HCT116 (cell line): ENCODE measurements at regions not wholly inside any gene's neighbourhood (a gene's known extent, or its start where the extent isn't known, plus 50 kb on each side); places are given as distances from the start of the nearest gene placed in this dataset.

Experiments used
- ATAC-seq: fragments of 200-7000 bp; cut with Tn5 transposase; 2 replicates; pipeline ENCODE4 v1.9.1; 2020; ENCODE audit warnings: mild to moderate bottlenecking, moderate library complexity
- BruUV-seq: library from RNA; stranded (reverse); fragments of 400-500 nt; replicated peaks from 2 replicates; lab custom pipeline; 2021; lab: Mats Ljungman, UMichigan
- CTCF ChIA-PET: fragments of 300-600 bp; sonication (Branson Sonifier 250); formaldehyde crosslinking; loops from one replicate; lab custom pipeline; 2021; ENCODE audit warnings: antibody characterized with exemption; lab: Charles Lee
- POLR2A ChIA-PET: fragments of 300-600, 350-600 bp; sonication (Branson Sonifier 250); formaldehyde crosslinking; loops from one replicate; lab custom pipeline; 2021; ENCODE audit warnings: antibody characterized with exemption; lab: Charles Lee
- RAD21 ChIA-PET, 2 experiments: fragments of 300-600 bp; sonication (Branson Sonifier 250); formaldehyde crosslinking; loops; one replicate each; lab custom pipeline; 2023; ENCODE audit warnings: low total read pairs in 2 of 2; ENCODE audit not compliant: uncharacterized antibody in 2 of 2, unreplicated experiment in 2 of 2, low non-redundant PET in 1 of 2; lab: Charles Lee
- DNase-seq: peaks from one replicate; pipeline ENCODE4 v3.0.0-alpha.2; 2010; ENCODE audit warnings: low read depth, low spot score
- H2AFZ ChIP-seq: fragments of 200-600 bp; shearing (Covaris generic), sonication (generic); 2 replicates; pipeline ENCODE4 v1.6.1; 2017; ENCODE audit warnings: low read depth, mixed run types, mixed read lengths, antibody characterized with exemption, low read length; ENCODE audit not compliant: poor library complexity, severe bottlenecking
- H3K27ac ChIP-seq: 2 replicates; pipeline ENCODE4 v1.5.1; 2012; ENCODE audit warnings: low read depth, low read length
- H3K27me3 ChIP-seq: fragments of 200-600 bp; sonication (generic); 2 replicates; pipeline ENCODE4 v1.6.1; 2016; ENCODE audit warnings: mixed run types, low read length, mixed read lengths; ENCODE audit not compliant: insufficient read depth
- H3K36me3 ChIP-seq, 2 experiments: fragments of 200-500 bp in 1 of 2; fragments of 200-600 bp in 1 of 2; sonication (Bioruptor generic) in 1 of 2; sonication (generic) in 1 of 2; 2 replicates each; pipeline versions ENCODE4 v1.5.1 to v1.6.1; 2014 to 2016; ENCODE audit warnings: low read length in 2 of 2, inconsistent platforms in 1 of 2, mixed read lengths in 1 of 2, mixed run types in 1 of 2; ENCODE audit not compliant: insufficient read depth in 2 of 2, control insufficient read depth in 1 of 2
- H3K4me1 ChIP-seq, 2 experiments: fragments of 200-600 bp in 1 of 2; sonication (generic) in 1 of 2; 2 replicates each; pipeline versions ENCODE4 v1.5.1 to v1.6.1; 2012 to 2017; ENCODE audit warnings: low read length in 2 of 2, inconsistent platforms in 1 of 2, mild to moderate bottlenecking in 1 of 2, mixed read lengths in 1 of 2, mixed run types in 1 of 2, moderate library complexity in 1 of 2; ENCODE audit not compliant: insufficient read depth in 2 of 2, control insufficient read depth in 1 of 2
- H3K4me2 ChIP-seq: fragments of 200-600 bp; sonication (generic); 2 replicates; pipeline ENCODE4 v1.6.1; 2017; ENCODE audit warnings: mixed run types, low read length, mixed read lengths
- H3K4me3 ChIP-seq, 2 experiments: fragments of 200-600 bp in 1 of 2; sonication (generic) in 1 of 2; replicated peaks in 1 of 2; 2 replicates each; pipeline ENCODE4 v1.5.1; 2011 to 2016; ENCODE audit warnings: low read length in 2 of 2, control low read depth in 1 of 2, low read depth in 1 of 2, mild to moderate bottlenecking in 1 of 2, mixed read lengths in 1 of 2, mixed run types in 1 of 2
- H3K79me2 ChIP-seq: fragments of 200-600 bp; sonication (generic); 2 replicates; pipeline ENCODE4 v1.6.1; 2017; ENCODE audit warnings: mild to moderate bottlenecking, mixed run types, low read length, moderate library complexity, mixed read lengths; ENCODE audit not compliant: insufficient read depth
- H3K9ac ChIP-seq: fragments of 200-600 bp; sonication (generic); 2 replicates; pipeline ENCODE4 v1.6.1; 2016; ENCODE audit warnings: low read length, mixed read lengths
- H3K9me2 ChIP-seq: fragments of 200-600 bp; sonication (generic), shearing (Covaris generic); 2 replicates; pipeline ENCODE4 v1.6.1; 2017; ENCODE audit warnings: mixed run types, mild to moderate bottlenecking, moderate library complexity; ENCODE audit not compliant: insufficient read depth
- H3K9me3 ChIP-seq, 2 experiments: fragments of 200-500 bp in 1 of 2; fragments of 200-600 bp in 1 of 2; sonication (Bioruptor generic) in 1 of 2; sonication (generic) in 1 of 2; 2 replicates each; pipeline ENCODE4 v1.6.1; 2014 to 2017; ENCODE audit warnings: low read length in 2 of 2, mixed read lengths in 2 of 2, inconsistent platforms in 1 of 2, low read depth in 1 of 2, mild to moderate bottlenecking in 1 of 2, mixed run types in 1 of 2, moderate library complexity in 1 of 2; ENCODE audit not compliant: control insufficient read depth in 1 of 2, insufficient read depth in 1 of 2
- H4K20me1 ChIP-seq: fragments of 200-600 bp; sonication (generic), shearing (Covaris generic); 2 replicates; pipeline ENCODE4 v1.6.1; 2017; ENCODE audit warnings: mixed run types, mild to moderate bottlenecking, moderate library complexity; ENCODE audit not compliant: insufficient read depth
- ATF3 ChIP-seq: IDR thresholded peaks from 2 replicates; pipeline ENCODE4 v1.6.1; 2012
- CEBPB ChIP-seq: IDR thresholded peaks from 2 replicates; pipeline ENCODE4 v1.6.1; 2012; ENCODE audit warnings: low read depth
- CTCF ChIP-seq, 3 experiments: fragments of 200-600 bp in 1 of 3; sonication (generic) in 1 of 3; IDR thresholded peaks in 2 of 3; conservative IDR thresholded peaks in 1 of 3; 2 replicates each; pipeline ENCODE4 v1.5.1; 2012 to 2017; ENCODE audit warnings: low read depth in 2 of 3, low read length in 2 of 3, antibody characterized with exemption in 1 of 3, borderline replicate concordance in 1 of 3, control low read depth in 1 of 3, mild to moderate bottlenecking in 1 of 3, mixed read lengths in 1 of 3, mixed run types in 1 of 3, moderate library complexity in 1 of 3; ENCODE audit not compliant: insufficient read depth in 1 of 3
- EGR1 ChIP-seq: IDR thresholded peaks from 2 replicates; pipeline ENCODE4 v1.6.1; 2012; ENCODE audit warnings: low read depth
- EZH2 ChIP-seq: fragments of 200-600 bp; sonication (generic); IDR thresholded peaks from 2 replicates; pipeline ENCODE4 v1.6.1; 2017; ENCODE audit warnings: antibody characterized with exemption, mixed run types
- FOSL1 ChIP-seq: IDR thresholded peaks from 2 replicates; pipeline ENCODE4 v1.6.1; 2012; ENCODE audit warnings: low read depth
- JUND ChIP-seq: IDR thresholded peaks from 2 replicates; pipeline ENCODE4 v1.6.1; 2012
- RAD21 ChIP-seq: IDR thresholded peaks from 2 replicates; pipeline ENCODE4 v1.6.1; 2012; ENCODE audit warnings: low read depth, mild to moderate bottlenecking
- REST ChIP-seq: IDR thresholded peaks from 2 replicates; pipeline ENCODE4 v1.6.1; 2012; ENCODE audit warnings: low read depth
- SIN3A ChIP-seq: IDR thresholded peaks from 2 replicates; pipeline ENCODE4 v1.6.1; 2012; ENCODE audit warnings: low read depth
- SP1 ChIP-seq: IDR thresholded peaks from 2 replicates; pipeline ENCODE4 v1.6.1; 2012; ENCODE audit warnings: low read depth
- TCF7L2 ChIP-seq: IDR thresholded peaks from 2 replicates; pipeline ENCODE4 v1.7.0; 2011; ENCODE audit warnings: borderline replicate concordance, inconsistent platforms; ENCODE audit not compliant: insufficient read depth, insufficient read length; ENCODE audit errors: extremely low read depth
- YY1 ChIP-seq: IDR thresholded peaks from 2 replicates; pipeline ENCODE4 v1.6.1; 2011; ENCODE audit warnings: low read length, low read depth, moderate library complexity, mild to moderate bottlenecking; ENCODE audit not compliant: insufficient replicate concordance; ENCODE audit errors: extremely low read depth
- ZFX ChIP-seq: fragments of 450-650 bp; IDR thresholded peaks from 2 replicates; pipeline ENCODE4 v1.6.1; 2017
- ZNF274 ChIP-seq: fragments of 200-500 bp; sonication (Bioruptor generic); IDR thresholded peaks from 2 replicates; pipeline ENCODE4 v1.6.1; 2014; ENCODE audit warnings: mild to moderate bottlenecking, low read depth, low read length, inconsistent platforms
- intact Hi-C: fragments of 100-400 bp; cut with micrococcal nuclease; formaldehyde crosslinking; loops from 2 replicates; pipeline ENCODE4 v1.10.0; 2022

GRCh38 chr4:26151615-26152014 lies 169.2 kb upstream of the RBPJ start:
- intact Hi-C loops, result no loop called here

GRCh38 chr4:26152056-26152455 lies 168.8 kb upstream of the RBPJ start:
- RAD21 ChIA-PET, result no interaction called here
- no peak for TF ChIP-seq EZH2
- no peak for TF ChIP-seq YY1
- no peak for TF ChIP-seq JUND
- TF ChIP-seq SP1, result no peak
- TF ChIP-seq ATF3, result no peak
- no peak for TF ChIP-seq ZFX
- TF ChIP-seq RAD21, result no peak
- no peak for TF ChIP-seq CTCF (IDR thresholded peaks at IDR 0.05 in 2 of 3, conservative IDR thresholded peaks at IDR 0.05 in 1 of 3; ENCODE audit: borderline replicate concordance in 1 of 3, insufficient read depth in 1 of 3, low read depth in 2 of 3, low read length in 2 of 3)
- no peak for TF ChIP-seq CEBPB
- no peak for TF ChIP-seq REST
- TF ChIP-seq TCF7L2, result no peak
- no peak for TF ChIP-seq FOSL1
- no peak for TF ChIP-seq SIN3A
- TF ChIP-seq EGR1, result no peak

More at GRCh38 chr4:26151615-26152014, 169.2 kb upstream of the RBPJ start:
- Histone ChIP-seq H3K9ac (no peak overlapping the region), H3K9me2 (no peaks in the 10 kb centered on the region), H3K9me3 (no peaks in the 10 kb centered on the region), H3K4me3 (no peak overlapping the region), H3K4me2 (no peak overlapping the region), H4K20me1 (no peaks in the 10 kb centered on the region), H2AFZ (no peak overlapping the region), H3K4me1 (no peaks in the 10 kb centered on the region), H3K36me3 (no peaks in the 10 kb centered on the region), H3K79me2 (no peaks in the 10 kb centered on the region), H3K27ac (no peak overlapping the region), H3K27me3 (no peaks in the 10 kb centered on the region)
- ChIA-PET CTCF (no interaction called here), RAD21 (no interaction called here), POLR2A (no interaction called here)
- no peak for DNase-seq
- TF ChIP-seq EGR1 (no peak), ZNF274 (no peak), RAD21 (no peak)
- BruUV-seq, result no TSS peak
- no peak for ATAC-seq

More at GRCh38 chr4:26152056-26152455, 168.8 kb upstream of the RBPJ start:
- CTCF ChIA-PET, result interaction anchor here (1.4 kb wide), 1 partner anchor 9 kb away, joined by 5 read pairs; no protein-coding TSS in a partner anchor
- Histone ChIP-seq H3K4me2 (no peak overlapping the region), H2AFZ (no peak overlapping the region), H3K4me3 (no peak overlapping the region), H3K9me3 (no peaks in the 10 kb centered on the region), H3K9me2 (no peaks in the 10 kb centered on the region), H4K20me1 (no peaks in the 10 kb centered on the region), H3K79me2 (no peaks in the 10 kb centered on the region), H3K4me1 (no peaks in the 10 kb centered on the region), H3K27me3 (no peaks in the 10 kb centered on the region), H3K36me3 (no peaks in the 10 kb centered on the region), H3K9ac (no peak overlapping the region), H3K27ac (no peak overlapping the region)
- POLR2A ChIA-PET, result no interaction called here
- BruUV-seq, result no TSS peak
- ATAC-seq, result no peak
- intact Hi-C loops, result no loop called here
- no peak for DNase-seq
